22Rv1 (cell line): ENCODE measurements at regions not wholly inside any gene's neighbourhood (a gene's known extent, or its start where the extent isn't known, plus 50 kb on each side); places are given as distances from the start of the nearest gene placed in this dataset.
"Not testable (repeated sequence)": the region's sequence is repeated elsewhere in the genome, so short reads cannot be mapped to it uniquely, and the experiment has no call there.

Experiments used
- H3K27ac ChIP-seq: fragments of 450-650 bp; 2 replicates; pipeline ENCODE4 v1.5.1; 2017
- CTCF ChIP-seq: fragments of 450-650 bp; IDR thresholded peaks from 2 replicates; pipeline ENCODE4 v1.5.1; 2017; ENCODE audit warnings: mild to moderate bottlenecking
- ZFX ChIP-seq: fragments of 450-650 bp; IDR thresholded peaks from 2 replicates; pipeline ENCODE4 v1.6.1; 2017; ENCODE audit warnings: antibody characterized with exemption, borderline replicate concordance

GRCh38 chr6:9699888-9700287, 715.0 kb downstream of the TFAP2A start:
- H3K27ac ChIP-seq, result no peak overlapping the region
- TF ChIP-seq ZFX, result no peak
- TF ChIP-seq CTCF, result no peak

GRCh38 chr6:9697263-9697931, 717.5 kb downstream of the TFAP2A start:
- H3K27ac ChIP-seq, result peak overlapping the region; percentile 76
- TF ChIP-seq CTCF (no peak), ZFX (no peak)

GRCh38 chr6:9690388-9690787, 724.5 kb downstream of the TFAP2A start:
- H3K27ac ChIP-seq, result no peak overlapping the region
- TF ChIP-seq CTCF, result no peak
- no peak for TF ChIP-seq ZFX

GRCh38 chr6:9680727-9681126, 734.1 kb downstream of the TFAP2A start:
- H3K27ac ChIP-seq, result not testable (repeated sequence)

- peak overlapping the region; percentile 76 for H3K27ac ChIP-seq
- TF ChIP-seq ZFX, result no peak
- TF ChIP-seq CTCF, result no peak
Measured at GRCh38 chr6:9675122-9675521, 739.8 kb downstream of the TFAP2A start.

- TF ChIP-seq ZFX (no peak), CTCF (no peak)
- no peak overlapping the region for H3K27ac ChIP-seq
Measured at GRCh38 chr6:9659848-9660247, 755.0 kb downstream of the TFAP2A start.

GRCh38 chr6:9657994-9658393, 756.9 kb downstream of the TFAP2A start:
- TF ChIP-seq CTCF (no peak), ZFX (no peak)
- H3K27ac ChIP-seq, result no peak overlapping the region

GRCh38 chr6:9647599-9647998, 767.3 kb downstream of the TFAP2A start:
- no peak for TF ChIP-seq ZFX
- peak overlapping the region; percentile 63 for H3K27ac ChIP-seq
